GM12892 (cell line): ENCODE measurements at regions not wholly inside any gene's neighbourhood (a gene's known extent, or its start where the extent isn't known, plus 50 kb on each side); places are given as distances from the start of the nearest gene placed in this dataset.

Experiments
- POLR2A ChIP-seq: IDR thresholded peaks from 2 replicates; pipeline ENCODE4 v1.6.1; 2011; ENCODE audit warnings: low read depth, low read length, control low read depth
- POLR2AphosphoS5 ChIP-seq: IDR thresholded peaks from 2 replicates; pipeline ENCODE4 v1.6.1; 2011; ENCODE audit warnings: low read depth, low read length, control low read depth

- TF ChIP-seq POLR2AphosphoS5 (no peak), POLR2A (no peak)
Measured at GRCh38 chr2:156077041-156077742, 255.3 kb downstream of the NR4A2 start.
